GM19395 (cell line): ENCODE measurements at regions not wholly inside any gene's neighbourhood (a gene's known extent, or its start where the extent isn't known, plus 50 kb on each side); places are given as distances from the start of the nearest gene placed in this dataset.
A peak's percentile ranks its signal among the peaks of the same experiment; 100 is the strongest.
"Not testable (repeated sequence)": the region's sequence is repeated elsewhere in the genome, so short reads cannot be mapped to it uniquely, and the experiment has no call there.

Experiments
- ATAC-seq: cut with Tn5 transposase; IDR thresholded peaks from one replicate; pipeline ENCODE4 v1.9.1; 2021; ENCODE audit warnings: mild to moderate bottlenecking, moderate library complexity; ENCODE audit not compliant: unreplicated experiment

DNA sequence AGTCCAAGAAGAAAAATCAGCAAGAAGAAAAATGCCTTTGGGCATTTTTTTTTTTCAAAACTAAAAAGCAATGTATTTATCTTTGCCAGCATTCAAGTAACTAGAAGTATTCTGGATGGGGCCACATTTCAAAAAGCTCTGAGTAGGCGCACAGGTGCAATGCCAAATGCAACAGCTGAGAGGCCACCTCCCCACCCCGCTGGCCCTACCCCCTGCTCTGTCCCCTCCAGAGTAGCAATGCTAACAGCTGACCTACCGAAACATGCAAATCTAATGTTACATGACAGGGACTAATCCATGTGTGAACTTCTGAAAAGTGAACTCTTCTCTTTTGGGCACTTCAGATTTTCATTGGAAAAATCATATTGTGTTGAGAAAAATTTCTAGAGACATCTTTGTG is 153.7 kb upstream of the SLC38A2 start:
- no peak for ATAC-seq

DNA sequence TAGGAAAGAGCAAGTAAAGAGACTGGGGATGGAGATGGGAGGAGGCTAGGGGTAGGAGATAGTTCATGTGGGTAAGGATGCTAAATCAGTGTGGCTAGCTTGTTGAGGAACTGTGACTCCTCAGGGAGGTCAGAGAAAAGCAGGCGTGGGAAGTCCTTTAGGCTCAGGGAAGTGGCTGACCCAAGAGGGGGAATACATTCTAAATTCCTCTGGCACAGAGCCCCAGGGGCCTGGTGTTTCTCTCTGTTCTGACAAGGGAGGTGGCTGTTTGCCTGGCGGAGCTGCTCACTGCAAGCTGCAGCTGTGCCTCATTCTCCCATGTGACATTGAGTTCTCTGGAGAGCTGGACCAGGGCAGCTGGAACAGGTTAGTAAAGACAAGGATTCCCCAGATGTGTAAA is 152.2 kb upstream of the SLC38A2 start:
- ATAC-seq = no peak

DNA sequence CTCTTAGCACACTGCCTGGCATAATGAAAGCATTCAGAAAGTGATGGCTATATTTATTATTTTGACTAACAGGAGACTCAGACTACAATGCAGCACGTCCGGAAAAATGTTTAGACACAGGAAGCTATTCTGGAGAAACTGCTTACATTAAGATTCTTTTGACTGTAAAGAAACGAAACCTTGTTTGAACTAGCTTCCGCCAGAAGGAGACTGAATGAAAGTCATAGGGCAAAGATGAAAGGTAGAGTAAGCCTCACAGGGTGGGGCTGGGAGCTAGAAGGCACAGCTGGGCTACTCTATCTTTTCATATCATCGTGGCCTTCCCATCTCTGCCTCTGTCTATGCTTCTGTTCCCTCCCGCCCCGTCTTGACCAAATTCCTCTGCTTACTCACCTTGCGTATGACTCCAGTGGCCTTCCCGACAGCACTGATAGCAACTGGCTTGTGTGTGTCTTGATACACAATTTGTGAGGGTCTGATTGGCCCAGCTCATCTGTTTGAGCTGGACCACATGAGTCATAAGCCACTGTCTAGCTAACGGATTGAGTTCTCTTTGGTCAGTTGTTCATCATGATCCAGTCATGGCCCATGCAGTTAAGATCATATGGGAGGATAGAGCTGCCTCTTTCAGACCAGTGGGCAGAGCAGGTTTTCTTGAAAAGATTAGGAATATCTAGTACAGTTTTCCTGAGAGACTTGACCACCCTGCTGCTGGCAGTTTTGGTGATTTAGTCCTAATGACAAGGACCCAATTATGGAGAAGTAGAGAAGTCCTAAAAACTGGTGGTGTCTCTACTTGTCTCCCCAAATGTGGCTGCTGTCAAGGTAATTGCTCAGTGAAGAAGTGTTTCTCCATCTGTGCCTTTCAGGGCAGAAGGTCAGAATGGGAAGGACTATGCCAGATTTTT is 151.5 kb upstream of the SLC38A2 start:
- ATAC-seq = peak; percentile 68

DNA sequence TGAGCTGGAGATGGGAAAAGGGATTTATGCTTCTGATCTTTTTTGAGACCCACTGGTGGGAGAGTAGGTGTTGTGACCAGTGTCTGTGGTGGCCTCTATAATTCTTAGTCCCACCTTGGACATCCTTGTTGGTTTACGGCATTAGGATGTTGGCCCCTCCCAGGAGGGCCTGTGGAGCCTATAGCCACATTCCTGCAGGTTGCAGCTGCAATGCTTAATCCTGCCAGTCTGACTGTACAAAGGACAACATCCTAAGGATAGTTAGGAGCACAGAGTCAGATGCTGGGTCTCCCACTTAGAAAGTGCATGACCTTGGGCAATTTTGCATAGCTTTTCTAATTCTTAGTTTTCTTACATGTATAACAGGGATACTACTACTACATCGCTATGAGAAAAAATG is 150.9 kb upstream of the SLC38A2 start:
- no peak for ATAC-seq

DNA sequence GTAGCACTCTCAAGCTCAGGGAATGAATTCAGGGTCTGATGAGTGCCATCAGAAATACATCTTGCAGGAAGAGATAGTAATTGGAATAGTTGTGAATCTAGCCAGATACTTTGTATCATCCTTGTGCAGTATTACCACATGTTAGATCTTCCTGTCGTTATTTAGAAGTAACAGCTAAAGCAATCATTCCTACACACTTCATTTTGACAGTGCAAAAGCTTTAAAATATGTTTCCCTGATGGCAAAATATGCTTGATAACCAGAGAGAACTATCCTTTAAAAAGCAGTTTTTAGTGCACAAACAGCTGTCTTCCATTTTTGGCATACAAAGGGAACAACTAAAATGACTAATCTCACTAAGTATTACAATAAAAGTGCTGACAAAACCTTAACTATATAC is 149.5 kb upstream of the SLC38A2 start:
- no peak for ATAC-seq

DNA sequence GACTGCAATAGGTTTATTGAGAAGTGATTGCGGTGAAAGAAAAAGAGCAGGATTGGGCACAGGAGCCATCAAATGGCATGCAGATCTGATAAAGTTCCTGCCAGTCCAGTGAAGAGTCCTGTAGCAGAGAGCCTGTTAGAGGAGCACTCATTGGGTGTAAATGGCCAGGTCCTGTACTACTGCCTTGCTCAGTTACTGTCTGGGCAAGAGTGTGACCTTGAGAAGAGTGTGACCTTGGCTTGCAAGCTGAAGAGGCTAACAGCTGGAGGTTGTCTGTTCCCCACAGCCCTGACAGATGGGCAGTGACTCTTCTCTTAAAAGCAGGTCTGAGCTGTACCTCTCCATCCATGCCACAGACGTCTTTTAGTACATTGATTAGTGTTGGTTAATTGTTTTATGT is 148.6 kb upstream of the SLC38A2 start:
- no peak for ATAC-seq

DNA sequence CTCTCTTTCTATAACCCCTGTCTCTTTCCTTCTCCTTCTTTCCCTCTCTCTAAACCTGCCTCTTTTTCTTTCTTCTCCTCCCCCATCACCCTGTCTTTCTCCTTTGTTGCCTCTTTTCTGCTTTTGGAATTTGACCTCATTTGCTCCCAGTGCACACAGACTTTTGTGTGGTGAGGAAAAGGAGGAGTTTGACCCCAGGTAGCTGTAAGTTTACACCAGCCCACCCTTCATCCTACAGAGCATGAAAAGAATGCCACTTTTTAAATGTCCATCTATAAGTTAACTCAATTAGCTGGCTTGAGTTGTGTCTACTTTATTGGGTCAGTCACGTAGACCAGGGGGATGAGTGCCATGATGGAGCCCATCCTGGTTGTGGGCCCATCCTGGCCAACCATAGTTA is 146.8 kb upstream of the SLC38A2 start:
- no peak for ATAC-seq

DNA sequence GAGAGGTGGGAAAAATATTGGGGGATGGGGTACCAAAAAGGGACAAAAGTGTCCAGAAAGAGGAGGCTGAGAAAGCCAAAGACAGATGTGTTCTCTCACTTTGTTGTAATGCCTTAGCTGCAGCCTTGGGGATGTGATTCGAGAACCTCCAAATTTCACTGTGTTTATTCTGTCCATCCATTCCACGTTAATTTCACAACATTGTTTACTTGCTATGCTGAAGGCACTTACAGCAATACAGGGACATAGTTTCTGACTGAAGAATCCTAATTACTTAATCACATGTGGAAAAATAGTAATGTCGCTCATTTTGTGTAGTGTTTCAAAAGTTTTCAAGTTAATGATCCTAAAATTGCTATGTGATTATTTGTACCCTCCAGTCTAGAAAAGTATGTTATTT is 146.2 kb upstream of the SLC38A2 start:
- no peak for ATAC-seq

DNA sequence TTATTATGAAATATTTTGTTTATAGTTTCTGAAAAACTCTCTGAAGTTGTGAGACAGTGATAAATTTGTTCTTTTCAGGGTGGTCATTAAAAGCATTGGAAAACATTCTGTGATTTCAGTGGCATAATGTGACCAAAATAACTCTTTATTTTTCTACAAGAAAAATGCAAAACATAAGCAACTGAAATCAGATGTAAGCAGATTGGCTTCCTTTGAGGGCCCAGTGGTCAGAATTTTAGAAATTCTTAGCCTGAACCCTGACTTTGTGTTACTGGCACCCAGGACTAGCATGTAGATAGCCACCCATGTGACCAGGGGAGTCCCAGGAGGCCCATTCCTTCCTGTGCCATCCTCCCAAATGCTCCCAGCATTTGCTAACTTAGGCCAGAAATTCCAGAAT is 145.6 kb upstream of the SLC38A2 start:
- ATAC-seq = no peak

DNA sequence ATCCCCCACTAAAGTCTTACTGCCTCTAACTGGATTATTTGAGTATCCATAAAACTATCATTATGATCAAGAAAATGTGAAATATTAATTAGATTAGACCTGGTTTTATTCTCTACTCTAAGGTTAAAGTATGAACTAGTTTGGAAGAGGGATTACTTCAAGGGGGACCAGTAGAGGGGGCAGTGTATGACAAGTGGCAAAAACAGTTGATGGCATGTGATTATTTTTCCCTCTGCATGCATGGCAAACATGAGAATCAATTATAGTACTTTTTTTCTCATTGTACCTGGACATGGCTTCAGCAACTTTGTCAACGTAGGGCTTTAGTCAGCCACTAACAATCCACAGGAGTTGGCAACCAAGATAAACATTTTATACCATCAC is 145.0 kb upstream of the SLC38A2 start:
- ATAC-seq = peak; percentile 41

DNA sequence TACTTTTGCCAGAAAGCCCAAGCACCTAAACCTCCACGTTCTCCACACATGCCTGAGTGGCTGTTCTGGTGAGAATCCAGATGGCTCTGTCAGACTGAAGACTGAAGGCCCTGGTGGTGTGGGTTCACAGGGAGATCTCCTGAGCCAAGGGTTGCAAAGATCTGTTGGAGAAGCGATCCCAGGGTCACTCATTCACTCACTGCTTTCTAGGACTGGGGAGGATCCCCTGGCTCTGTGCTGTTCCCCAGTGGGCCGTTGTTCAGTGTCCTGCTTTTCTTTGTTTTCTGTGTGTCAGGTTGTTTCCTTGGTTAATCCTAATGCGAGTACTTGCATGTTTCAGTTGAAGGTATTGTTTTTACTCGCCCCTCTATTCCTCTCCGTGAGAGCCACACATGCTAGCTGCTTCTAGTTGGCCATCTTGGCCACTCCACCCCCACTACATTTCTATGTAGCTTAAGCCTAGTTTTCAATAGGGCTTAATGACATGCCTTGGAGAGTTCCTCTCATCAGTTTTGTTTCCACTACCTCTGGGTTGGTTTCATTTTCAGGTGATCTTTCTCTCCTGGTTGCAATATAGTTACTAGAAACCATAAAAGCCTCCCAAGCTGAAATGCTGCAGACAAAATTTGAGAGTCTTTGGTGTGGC is 144.5 kb upstream of the SLC38A2 start:
- ATAC-seq = peak; percentile 97

DNA sequence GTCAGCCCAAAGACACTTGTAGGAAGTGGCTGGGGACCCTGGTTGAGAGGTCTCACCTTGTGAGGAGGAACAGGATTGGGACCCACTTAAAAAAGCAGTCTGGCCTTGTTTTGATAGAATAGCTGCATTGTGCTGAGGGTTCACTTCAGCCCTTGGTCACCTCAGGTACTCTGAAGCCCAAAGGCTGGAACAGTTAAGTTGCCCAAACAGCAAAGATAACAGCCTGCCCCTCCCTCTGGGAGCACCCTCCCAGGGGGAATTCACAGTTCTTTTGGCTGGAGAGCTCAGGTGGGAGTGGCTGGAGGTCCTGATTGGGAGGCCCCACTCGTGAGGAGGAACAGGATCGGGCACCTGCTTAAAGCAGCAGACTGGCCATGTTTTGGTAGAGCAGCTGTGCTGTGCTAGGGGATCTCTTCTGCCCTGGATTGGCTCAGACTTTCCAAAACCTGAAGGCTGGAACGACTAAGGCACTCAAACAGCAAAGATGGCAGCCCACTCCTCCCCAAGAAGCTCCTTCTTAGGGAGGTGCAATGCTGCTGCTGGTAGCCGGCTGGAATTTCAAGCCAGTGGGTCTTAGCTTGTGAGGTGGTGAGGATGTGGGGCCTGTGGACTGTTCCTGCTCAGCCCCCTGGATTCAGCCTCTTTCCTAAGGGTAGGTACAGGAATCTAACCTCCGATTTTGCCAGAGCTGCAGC is 143.8 kb upstream of the SLC38A2 start:
- no peak for ATAC-seq

DNA sequence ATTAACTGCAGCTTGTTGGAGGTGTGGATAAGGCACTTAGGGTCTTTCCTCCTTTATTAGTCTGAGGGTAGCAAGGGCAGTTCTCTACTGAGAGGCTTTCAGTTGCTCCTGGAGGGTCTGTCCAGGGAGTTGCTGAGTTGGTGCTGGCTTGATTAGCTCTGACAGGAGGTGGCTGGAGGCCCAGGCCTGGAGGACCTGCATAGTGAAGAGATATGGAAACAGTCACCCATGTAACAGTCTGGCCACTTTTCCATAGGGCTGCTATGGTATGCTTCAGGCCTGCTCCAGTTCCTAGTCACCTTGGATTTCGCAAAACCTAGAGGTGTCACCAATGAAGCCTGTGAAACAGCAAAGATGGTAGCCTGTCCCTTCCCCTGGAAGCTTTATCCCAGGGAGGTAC is 143.3 kb upstream of the SLC38A2 start:
- no peak for ATAC-seq

DNA sequence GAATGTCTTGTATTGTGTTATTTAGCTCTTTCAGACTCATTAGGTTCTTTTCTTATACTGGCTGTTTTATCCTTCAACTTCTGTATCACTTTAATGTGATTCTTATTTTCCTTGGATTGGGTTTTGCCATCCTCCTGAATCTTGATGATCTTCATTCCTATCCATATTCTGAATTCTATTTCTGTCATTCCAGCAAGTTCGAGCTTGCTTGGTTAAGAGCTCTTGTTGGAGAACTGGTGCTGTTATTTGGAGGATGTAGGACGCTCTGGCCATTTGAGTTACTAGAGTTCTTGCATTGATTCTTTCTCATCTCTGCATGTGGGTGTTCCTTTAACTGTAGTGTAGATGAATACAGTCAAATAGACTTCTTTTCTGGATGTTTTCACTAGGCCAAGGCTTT is 142.3 kb upstream of the SLC38A2 start:
- ATAC-seq = no peak

DNA sequence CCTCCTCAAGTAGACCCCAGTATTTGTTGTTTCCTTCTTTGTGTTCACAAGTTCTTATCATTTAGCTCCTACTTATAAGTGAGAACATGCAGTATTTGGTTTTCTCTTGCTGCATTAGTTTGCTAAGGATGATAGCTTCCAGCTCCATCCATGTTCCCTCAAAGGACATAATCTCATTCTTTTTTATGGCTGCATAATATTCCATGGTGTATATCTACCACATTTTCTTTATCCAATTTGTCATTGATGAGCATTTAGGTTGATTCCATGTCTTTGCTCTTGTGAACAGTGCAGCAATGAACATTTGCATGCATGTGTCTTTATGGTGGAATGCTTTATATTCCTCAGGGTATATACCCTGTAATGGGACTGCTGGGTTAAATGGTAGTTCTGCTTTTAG is 137.7 kb upstream of the SLC38A2 start:
- ATAC-seq = not testable (repeated sequence)

DNA sequence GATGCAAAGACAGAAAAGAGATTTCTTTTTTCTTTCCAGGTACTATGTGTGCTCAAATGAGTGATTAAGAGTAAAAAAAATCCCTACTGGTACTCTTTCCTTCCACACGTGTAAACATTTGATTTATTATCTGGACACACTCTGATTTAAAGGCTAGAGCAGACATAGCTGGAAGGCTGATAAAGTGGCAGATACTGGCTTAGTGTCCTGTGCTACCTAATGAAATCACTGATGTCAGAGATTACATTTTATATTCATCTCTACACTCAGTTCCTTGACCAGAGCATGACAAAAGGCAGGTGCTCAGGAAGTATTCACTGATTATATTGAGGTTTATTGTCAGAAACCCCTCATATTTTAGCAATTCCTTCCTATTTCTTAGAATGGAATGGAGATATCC is 136.6 kb upstream of the SLC38A2 start:
- no peak for ATAC-seq

DNA sequence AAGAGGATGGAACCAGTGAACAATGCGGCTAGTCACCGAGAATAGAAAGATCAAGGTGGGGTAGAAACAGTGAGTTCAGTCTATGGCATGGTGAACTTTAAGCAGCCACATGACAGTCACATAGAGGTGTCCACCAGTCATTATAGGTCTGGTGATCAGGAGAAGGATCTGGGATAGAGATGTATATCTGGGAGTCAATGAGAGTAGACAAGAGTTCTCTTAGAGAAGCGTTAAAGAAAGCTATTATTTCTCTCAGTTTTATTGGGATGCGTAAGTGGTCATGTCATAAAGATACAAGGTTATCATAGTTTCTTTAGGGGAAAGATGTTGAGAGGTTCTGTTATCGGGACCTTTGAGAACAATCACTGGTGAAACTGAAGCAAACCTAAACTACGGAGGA is 136.1 kb upstream of the SLC38A2 start:
- ATAC-seq = no peak

DNA sequence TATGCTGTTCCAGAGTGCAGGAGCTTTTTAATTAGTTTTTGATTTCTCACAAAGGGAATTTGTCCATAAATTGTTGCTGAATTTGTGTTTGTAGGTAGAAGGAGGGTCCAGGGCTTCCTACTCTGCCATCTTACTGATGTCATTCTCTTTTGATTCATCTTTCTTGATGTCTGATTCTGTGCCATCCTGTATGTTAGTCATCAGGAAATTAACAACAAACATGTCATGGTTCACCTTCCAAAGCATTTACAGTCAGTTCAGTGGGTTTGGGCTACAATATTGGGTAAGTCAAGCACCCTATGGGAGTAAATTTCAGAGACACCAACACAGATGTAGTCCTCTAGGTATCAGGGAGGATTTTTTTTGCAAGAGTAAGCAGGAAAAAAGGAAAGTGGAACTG is 135.2 kb upstream of the SLC38A2 start:
- no peak for ATAC-seq

DNA sequence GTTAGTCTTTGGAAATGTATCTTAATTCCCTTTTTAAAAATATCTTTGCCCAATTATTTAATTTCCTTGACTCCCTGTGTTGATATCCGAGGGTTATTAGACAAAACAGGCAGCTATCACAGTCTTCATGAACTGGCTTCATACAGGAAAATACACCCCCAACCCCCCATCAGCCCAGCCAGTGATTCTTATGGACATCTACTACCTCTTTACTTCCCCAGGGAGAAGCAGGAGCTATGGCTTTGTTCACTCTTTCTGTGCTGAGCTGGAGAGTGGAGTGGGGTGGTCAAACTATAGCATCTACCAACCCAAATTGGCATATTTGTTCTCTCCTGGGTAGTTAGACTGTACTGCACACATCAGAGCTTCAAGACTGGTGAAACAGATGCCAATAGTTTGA is 134.4 kb upstream of the SLC38A2 start:
- no peak for ATAC-seq

DNA sequence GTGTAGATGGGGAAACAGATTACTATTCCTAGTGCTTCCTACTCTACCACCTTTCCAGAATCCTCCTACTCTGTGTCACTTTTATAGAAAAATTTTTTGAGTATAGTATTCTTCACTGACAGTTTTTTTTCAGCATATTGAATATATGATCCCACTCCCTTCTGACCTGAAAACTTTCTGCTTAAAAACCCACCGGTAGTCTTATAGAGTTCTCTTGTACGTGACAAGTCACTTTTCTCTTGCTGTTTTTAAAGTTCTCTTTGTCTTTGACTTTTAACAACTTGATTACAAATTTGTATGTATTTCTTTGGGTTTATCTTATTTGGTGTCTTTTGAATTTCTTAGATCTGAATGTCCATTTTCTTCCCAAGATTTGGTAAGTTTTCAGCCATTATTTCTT is 133.6 kb upstream of the SLC38A2 start:
- no peak for ATAC-seq

DNA sequence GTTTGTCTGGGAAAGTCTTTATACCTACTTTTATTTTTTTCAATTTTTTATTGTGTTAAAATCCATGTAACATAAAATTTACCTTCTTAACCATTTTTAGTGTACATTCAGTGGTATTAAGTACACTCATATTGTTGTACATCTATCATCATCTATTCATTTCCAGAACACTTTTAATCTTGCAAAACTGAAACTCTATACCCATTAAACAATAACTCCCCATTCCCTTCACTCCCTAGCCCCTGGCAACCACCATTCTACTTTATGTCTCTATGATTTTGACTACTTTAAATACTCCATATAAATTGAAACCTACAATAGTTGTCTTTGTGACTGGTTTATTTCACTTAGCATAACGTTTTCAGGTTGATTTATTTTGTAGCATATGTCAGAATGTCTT is 131.9 kb upstream of the SLC38A2 start:
- ATAC-seq = no peak

DNA sequence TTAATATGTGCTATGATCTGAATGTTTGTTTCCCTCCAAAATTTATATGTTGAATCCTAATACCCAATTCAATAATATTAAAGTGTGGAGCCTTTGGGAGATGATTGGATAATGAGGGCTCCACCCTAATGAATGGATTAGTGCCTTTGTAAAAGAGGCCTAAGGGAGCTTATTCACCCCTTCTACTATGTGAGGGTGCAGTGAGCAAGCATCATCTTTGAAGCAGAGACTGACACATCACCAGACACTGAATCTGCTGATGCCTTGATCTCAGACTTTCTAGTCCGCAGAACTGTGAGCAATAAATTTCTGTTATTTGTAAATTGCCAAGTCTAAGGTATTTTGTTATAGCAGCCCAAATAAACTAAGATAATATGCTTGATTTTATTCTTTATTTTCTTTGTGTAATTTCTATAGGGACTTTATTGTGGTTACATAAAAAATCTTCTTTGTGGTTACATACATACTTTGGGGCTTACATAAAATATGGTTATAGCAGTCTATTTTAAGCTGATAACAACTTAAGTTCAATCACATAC is 131.1 kb upstream of the SLC38A2 start:
- ATAC-seq = no peak
